Ascending aorta (tissue), 2 donors: ENCODE measurements at regions not wholly inside any gene's neighbourhood (a gene's known extent, or its start where the extent isn't known, plus 50 kb on each side); places are given as distances from the start of the nearest gene placed in this dataset.
"Not testable (repeated sequence)": the region's sequence is repeated elsewhere in the genome, so short reads cannot be mapped to it uniquely, and the experiment has no call there.

ENCODE experiments used
- DNase-seq, 2 donors: peaks; one replicate each; pipeline ENCODE4 v3.0.0-alpha.2; 2019; ENCODE audit warnings: low spot score in 2 of 2
- H3K27ac ChIP-seq, 2 donors: fragments of 200-600 bp; sonication (generic); one replicate each; pipeline ENCODE4 v1.5.1; 2016 to 2017; ENCODE audit warnings: mild to moderate bottlenecking in 1 of 2
- H3K27me3 ChIP-seq: fragments of 200-600 bp; sonication (generic); one replicate; pipeline ENCODE4 v1.5.1; 2017
- H3K36me3 ChIP-seq, 2 donors: fragments of 200-600 bp; sonication (generic); one replicate each; pipeline ENCODE4 v1.5.1; 2016
- H3K4me1 ChIP-seq, 2 donors: fragments of 200-600 bp; sonication (generic); one replicate each; pipeline ENCODE4 v1.5.1; 2016 to 2017; ENCODE audit warnings: mild to moderate bottlenecking in 1 of 2
- H3K4me3 ChIP-seq, 2 donors: fragments of 200-600 bp; sonication (generic); one replicate each; pipeline ENCODE4 v1.5.1; 2016 to 2017; ENCODE audit warnings: mild to moderate bottlenecking in 1 of 2
- H3K9me3 ChIP-seq, 2 donors: fragments of 200-600 bp; sonication (generic); one replicate each; pipeline ENCODE4 v1.5.1; 2016
- intact Hi-C: fragments of 100-400 bp; cut with DNase I; formaldehyde crosslinking; loops from one replicate; pipeline ENCODE4 v1.15.1; 2023
- TF ChIP-seq, protein P1 (sequence below), 3 experiments: fragments of 200-600 bp in 2 of 3; fragments of 450-650 bp in 1 of 3; sonication (generic) in 2 of 3; IDR thresholded peaks; one replicate each; pipeline ENCODE4 v1.5.1; 2016 to 2019; ENCODE audit warnings: antibody characterized with exemption in 3 of 3, mild to moderate bottlenecking in 1 of 3, moderate library complexity in 1 of 3

DNA sequence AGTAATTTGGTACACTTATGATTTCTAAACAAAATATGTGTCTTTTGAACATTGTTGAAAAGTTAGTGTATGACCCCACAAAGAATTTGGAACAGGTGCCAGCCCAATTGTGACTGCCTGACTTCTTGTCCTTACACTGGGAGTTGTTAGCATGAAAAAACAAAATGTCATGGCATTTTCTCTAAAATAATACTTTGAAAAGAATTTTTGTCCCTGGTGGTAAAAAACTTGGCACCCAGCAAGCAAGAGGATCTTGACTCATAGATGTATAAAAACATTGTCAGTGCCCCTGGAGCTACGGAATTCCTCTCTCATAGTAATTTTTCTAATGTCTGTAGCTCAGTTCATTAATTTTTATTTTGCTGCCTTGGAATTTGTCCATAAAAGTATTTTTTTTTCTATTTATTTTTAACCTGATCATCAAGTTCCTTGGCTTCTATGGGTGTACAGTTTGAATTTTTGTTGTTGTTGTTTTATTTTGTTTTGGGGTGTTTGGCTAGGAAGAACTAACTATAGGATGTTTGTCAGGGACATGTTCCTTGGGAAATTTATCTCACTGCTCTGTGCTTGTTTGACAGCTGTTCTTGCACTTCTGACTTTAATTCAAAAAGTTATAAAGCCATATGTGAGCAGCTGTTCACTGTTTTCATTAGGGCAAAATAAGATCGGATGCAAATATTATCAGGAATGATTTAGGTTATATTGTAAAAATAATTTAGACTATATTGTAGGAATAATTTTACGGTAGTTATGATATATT, 95.4 kb upstream of the NUDT6 start:
- no peaks in the 10 kb centered on the region for H3K36me3 ChIP-seq
- DNase-seq: no peak
- intact Hi-C loops: no loop called here
- H3K27me3 ChIP-seq: no peaks in the 10 kb centered on the region
- TF ChIP-seq, protein P1, sequence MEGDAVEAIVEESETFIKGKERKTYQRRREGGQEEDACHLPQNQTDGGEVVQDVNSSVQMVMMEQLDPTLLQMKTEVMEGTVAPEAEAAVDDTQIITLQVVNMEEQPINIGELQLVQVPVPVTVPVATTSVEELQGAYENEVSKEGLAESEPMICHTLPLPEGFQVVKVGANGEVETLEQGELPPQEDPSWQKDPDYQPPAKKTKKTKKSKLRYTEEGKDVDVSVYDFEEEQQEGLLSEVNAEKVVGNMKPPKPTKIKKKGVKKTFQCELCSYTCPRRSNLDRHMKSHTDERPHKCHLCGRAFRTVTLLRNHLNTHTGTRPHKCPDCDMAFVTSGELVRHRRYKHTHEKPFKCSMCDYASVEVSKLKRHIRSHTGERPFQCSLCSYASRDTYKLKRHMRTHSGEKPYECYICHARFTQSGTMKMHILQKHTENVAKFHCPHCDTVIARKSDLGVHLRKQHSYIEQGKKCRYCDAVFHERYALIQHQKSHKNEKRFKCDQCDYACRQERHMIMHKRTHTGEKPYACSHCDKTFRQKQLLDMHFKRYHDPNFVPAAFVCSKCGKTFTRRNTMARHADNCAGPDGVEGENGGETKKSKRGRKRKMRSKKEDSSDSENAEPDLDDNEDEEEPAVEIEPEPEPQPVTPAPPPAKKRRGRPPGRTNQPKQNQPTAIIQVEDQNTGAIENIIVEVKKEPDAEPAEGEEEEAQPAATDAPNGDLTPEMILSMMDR (IDR thresholded peaks at IDR 0.05): no peak
- H3K4me1 ChIP-seq: no peaks in the 10 kb centered on the region
- no peak overlapping the region for H3K4me3 ChIP-seq
- no peak overlapping the region for H3K27ac ChIP-seq
- no peaks in the 10 kb centered on the region for H3K9me3 ChIP-seq

DNA sequence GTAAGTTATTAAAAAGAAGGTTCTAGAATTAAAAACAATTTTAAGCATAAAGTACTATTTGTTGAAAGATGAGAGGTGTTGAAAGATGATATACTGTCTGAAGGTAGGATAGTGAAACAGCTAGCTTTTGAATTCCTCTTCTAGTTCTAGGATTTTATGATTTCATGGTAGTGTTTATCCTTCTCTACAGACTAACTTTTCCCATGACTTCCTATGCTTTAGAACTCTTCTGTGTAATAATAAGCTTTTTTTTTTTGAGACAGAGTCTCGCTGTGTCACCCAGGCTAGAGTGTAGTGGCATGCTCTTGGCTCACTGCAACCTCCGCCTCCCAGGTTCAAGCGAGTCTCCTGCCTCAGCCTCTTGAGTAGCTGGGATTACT, 96.0 kb upstream of the NUDT6 start:
- Histone ChIP-seq H3K27ac (no peak overlapping the region), H3K36me3 (no peaks in the 10 kb centered on the region), H3K4me1 (no peaks in the 10 kb centered on the region), H3K4me3 (no peak overlapping the region), H3K9me3 (no peaks in the 10 kb centered on the region), H3K27me3 (no peaks in the 10 kb centered on the region)
- intact Hi-C loops: no loop called here
- DNase-seq: no peak
- TF ChIP-seq, protein P1 (IDR thresholded peaks at IDR 0.05): no peak

DNA sequence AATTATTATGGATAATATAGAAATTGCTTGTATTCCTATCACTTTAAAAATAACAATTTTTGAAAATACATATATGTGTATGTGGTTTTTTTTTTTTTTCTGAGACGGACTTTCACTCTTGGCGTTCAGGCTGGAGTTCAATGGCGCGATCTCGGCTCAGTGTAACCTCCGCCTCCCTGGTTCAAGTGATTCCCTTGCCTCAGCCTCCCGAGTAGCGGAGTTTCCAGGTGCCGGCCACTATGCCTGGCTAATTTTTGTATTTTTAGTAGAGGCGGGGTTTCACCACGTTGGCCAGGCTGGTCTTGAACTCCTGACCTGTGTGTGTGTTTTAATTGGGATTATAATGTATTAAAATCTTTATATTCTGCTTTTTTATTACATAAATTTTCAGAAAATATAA, 97.9 kb upstream of the NUDT6 start:
- Histone ChIP-seq H3K27ac (no peak overlapping the region), H3K4me3 (no peak overlapping the region), H3K9me3 (no peaks in the 10 kb centered on the region), H3K4me1 (no peaks in the 10 kb centered on the region), H3K36me3 (no peaks in the 10 kb centered on the region), H3K27me3 (no peaks in the 10 kb centered on the region)
- TF ChIP-seq, protein P1 (IDR thresholded peaks at IDR 0.05): no peak
- intact Hi-C loops: no loop called here
- DNase-seq: no peak

DNA sequence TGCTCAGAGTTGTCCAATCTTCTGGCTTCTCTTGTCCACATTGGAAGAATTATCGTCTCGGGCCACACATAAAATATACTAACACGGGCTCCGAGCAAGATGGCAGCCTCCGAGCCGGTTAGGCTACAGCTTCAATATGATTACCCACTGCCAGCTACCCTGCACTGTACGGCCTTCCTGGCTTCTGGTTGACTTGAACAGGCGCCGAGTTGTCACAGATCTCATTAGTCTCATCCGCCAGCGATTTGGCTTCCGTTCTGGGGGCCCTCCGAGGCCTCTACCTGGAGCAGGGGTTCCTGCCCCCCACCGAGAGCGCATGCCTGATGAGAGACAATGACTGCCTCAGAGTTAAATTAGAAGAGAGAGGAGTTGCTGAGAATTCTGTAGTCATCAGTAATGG, 101.2 kb upstream of the NUDT6 start:
- Histone ChIP-seq H3K27ac (no peak overlapping the region), H3K4me1 (no peaks in the 10 kb centered on the region), H3K9me3 (no peaks in the 10 kb centered on the region), H3K36me3 (no peaks in the 10 kb centered on the region), H3K27me3 (no peaks in the 10 kb centered on the region), H3K4me3 (no peak overlapping the region)
- DNase-seq: no peak
- TF ChIP-seq, protein P1 (IDR thresholded peaks at IDR 0.05): no peak
- intact Hi-C loops: no loop called here

DNA sequence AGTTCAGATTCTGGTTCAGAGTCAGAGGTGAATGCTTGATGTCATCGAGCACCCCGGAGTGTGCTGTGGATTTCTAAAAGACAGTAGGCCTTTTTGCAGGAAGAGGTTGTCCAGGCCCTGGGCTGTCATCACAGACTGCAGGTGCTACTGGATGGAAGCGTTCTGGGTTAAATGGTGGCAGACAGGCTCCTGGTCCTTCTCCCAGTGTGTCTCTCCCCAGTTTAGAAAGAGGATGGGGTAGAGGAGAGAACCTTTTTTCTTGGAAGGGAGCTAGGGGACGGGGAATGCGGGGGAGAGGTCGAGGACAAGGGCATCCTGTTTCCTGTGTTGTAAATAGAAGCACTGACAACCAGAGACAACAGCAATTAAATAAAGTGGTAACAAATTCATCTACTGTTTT, 102.3 kb upstream of the NUDT6 start:
- no peaks in the 10 kb centered on the region for H3K9me3 ChIP-seq
- no peaks in the 10 kb centered on the region for H3K27me3 ChIP-seq
- no peak overlapping the region for H3K4me3 ChIP-seq
- no peaks in the 10 kb centered on the region for H3K4me1 ChIP-seq
- TF ChIP-seq, protein P1 (IDR thresholded peaks at IDR 0.05): no peak
- DNase-seq: no peak
- intact Hi-C loops: no loop called here
- H3K27ac ChIP-seq: no peak overlapping the region
- no peaks in the 10 kb centered on the region for H3K36me3 ChIP-seq

DNA sequence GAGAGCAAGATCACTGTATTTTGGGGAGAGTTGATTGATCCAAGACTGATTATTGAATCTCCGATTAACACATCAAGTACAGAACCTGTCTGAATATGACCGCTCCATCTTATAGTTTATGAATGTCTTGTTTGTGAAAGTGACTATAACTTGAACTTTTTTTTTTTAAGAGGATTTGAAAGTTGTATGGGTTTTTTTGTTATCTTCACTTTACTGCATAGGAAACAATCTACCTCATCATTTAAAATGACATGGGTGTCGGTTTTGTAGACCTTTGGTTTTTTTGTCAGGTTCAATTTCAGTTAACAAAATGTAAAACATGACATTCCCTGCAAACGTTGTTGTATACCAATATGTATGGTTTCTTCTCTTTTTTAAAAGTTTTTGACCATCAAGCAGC, 103.0 kb upstream of the NUDT6 start:
- Histone ChIP-seq H3K9me3 (no peaks in the 10 kb centered on the region), H3K36me3 (no peaks in the 10 kb centered on the region), H3K27me3 (no peaks in the 10 kb centered on the region), H3K27ac (no peak overlapping the region), H3K4me3 (no peak overlapping the region), H3K4me1 (no peaks in the 10 kb centered on the region)
- intact Hi-C loops: no loop called here
- TF ChIP-seq, protein P1 (IDR thresholded peaks at IDR 0.05): no peak
- DNase-seq: no peak

DNA sequence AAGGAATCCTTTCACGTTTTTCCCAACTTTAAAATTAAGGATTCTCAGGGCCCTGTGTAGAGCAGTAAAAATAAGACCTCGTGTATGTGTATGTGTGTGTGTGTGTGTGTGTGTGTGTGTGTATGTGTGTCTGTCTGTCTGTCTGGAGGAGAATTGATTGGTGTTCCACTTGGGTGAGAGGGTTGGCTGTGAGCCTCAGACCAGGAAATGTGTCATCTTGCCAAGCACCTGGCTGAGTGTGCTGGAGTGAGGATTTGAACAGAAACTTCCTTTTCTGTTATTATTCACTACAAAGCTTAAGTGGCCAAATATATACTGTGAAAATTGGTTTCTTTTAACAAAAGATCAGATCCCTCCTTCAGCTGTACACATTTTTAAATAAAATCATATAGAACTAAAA, 103.6 kb upstream of the NUDT6 start:
- H3K27ac ChIP-seq, H3K36me3 ChIP-seq, intact Hi-C loops, H3K4me3 ChIP-seq, H3K4me1 ChIP-seq, H3K27me3 ChIP-seq, DNase-seq, H3K9me3 ChIP-seq: not testable (repeated sequence)
